GM19240 (cell line): ENCODE measurements at regions not wholly inside any gene's neighbourhood (a gene's known extent, or its start where the extent isn't known, plus 50 kb on each side); places are given as distances from the start of the nearest gene placed in this dataset.

Source experiments
- DNase-seq: peaks from one replicate; pipeline ENCODE4 v3.0.0; 2011; ENCODE audit warnings: low spot score; ENCODE audit not compliant: insufficient read length

DNA sequence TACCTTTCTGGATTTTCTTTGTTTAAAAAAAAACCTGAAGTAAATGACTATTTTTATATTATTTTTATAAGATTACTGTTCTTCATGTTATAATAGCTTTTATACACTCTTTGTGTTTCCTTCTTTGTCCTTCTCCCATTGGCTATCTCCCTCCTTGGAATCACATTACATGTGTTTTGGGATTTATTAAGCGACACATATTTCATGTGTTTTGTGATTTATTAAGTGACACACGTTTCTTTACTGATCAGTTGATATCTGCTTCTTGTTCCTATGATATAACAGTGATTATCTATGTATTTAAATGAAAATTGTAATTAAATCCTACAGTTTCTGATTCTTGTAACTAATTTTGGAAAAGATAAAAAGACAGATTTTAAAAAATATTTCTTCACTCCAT lies 817.3 kb upstream of the AGA start:
- no peak for DNase-seq

DNA sequence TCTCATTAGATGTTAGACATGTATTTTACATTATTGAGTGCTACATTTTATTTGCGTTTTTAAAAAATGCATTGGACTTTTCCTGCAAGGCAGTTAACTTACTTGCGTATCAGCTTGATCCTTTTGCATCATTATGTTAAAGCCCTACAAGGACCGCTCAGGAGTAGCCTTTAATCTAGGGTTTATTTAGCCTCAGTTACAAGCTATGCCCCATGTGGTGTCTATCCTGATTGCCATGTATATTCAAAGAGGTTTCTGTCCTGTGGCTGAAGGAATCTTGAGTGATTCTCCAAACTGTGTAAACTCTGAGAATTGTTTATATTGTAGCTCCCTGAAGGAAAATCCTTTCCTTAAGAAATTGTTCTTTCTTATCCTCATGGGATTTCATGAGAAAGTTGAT lies 821.8 kb upstream of the AGA start:
- DNase-seq, result no peak

GRCh38 chr4:178271386-178271785 lies 829.1 kb upstream of the AGA start:
- no peak for DNase-seq

- no peak for DNase-seq
Observed at GRCh38 chr4:178273168-178273567, 830.9 kb upstream of the AGA start.

- DNase-seq, result no peak
Observed at GRCh38 chr4:178275671-178276360, 833.6 kb upstream of the AGA start.

DNA sequence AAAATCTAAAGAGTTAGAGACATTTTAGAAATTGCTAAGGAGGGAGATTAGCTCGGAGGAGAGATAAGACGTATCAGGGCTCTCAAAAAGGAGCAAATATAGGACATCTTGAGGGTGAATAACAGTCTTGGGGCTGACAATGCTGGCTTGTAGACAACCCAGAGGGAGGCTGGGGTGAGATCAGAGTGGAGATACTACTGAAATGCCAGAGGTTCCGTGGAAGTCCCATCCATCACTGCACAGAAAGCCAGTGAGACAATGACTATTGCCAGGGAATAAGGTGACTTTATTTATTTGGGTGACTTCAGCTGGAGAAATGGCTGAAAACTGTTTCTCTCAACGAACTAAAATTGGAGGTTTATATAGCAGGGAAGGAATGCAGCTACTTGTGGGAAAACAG lies 838.1 kb upstream of the AGA start:
- DNase-seq, result no peak

DNA sequence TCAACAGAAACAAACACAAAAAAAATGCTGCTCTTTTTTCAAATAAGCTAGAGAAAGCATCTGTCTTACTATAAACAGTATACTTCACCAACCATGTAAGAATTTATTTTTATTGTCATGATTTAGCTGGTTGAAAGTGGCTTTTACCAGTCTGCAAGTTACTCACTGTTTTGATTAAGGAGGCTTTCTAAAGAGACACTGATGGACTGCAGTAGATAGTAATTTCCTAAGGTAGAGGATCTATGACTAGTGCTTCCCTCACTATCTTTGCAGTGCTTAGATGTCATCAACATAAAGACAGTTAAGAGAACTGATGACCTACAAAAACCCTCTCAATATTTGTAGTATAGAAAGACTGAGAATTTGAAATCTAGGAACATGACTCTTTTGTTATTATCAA lies 846.2 kb upstream of the AGA start:
- no peak for DNase-seq

GRCh38 chr4:178293601-178294000 lies 851.4 kb upstream of the AGA start:
- DNase-seq, result no peak

- no peak for DNase-seq
Observed at GRCh38 chr4:178296669-178297068, 854.4 kb upstream of the AGA start.

- DNase-seq, result no peak
Observed at GRCh38 chr4:178306565-178306964, 864.3 kb upstream of the AGA start.

GRCh38 chr4:178309890-178310289 lies 867.7 kb upstream of the AGA start:
- DNase-seq, result no peak

- no peak for DNase-seq
Observed at GRCh38 chr4:178311997-178312396, 869.8 kb upstream of the AGA start.

DNA sequence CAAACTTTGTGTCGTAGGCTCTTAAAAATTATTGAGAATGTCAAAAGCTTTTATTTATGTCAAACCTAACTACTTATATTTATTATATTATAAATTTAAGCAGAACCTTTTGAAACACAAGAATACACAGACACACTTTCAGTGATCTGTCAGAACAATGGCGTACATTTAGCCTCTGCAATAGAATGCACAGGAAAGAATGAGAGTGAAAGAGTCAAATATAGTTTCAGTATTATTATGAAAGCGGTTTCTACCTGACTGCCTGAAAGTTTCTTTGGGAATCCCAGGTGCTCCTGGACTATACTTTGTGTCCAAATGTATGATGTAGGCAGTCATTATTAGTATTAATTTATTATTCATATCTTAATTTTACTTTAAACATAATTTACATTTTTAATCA lies 872.0 kb upstream of the AGA start:
- no peak for DNase-seq

- no peak for DNase-seq
Observed at GRCh38 chr4:178316211-178316610, 874.0 kb upstream of the AGA start.

DNA sequence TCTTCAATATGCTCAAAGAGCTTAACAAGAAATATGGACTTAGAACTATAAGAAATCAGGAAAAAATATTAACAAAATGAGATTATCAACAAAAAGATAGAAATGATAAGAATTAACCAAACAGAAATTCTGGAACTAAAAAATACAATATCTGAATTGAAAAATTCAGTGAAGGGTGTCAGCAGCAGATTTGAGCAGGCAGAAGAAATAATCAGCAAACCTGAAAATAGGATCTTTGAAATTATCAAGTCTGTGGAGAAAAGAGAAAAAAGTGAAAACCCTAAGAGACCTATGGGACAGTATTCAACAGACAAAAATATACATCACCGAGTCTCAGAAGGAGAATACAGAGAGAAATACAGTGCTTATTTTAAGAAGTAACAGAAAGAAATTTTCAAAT lies 877.8 kb upstream of the AGA start:
- DNase-seq, result no peak

DNA sequence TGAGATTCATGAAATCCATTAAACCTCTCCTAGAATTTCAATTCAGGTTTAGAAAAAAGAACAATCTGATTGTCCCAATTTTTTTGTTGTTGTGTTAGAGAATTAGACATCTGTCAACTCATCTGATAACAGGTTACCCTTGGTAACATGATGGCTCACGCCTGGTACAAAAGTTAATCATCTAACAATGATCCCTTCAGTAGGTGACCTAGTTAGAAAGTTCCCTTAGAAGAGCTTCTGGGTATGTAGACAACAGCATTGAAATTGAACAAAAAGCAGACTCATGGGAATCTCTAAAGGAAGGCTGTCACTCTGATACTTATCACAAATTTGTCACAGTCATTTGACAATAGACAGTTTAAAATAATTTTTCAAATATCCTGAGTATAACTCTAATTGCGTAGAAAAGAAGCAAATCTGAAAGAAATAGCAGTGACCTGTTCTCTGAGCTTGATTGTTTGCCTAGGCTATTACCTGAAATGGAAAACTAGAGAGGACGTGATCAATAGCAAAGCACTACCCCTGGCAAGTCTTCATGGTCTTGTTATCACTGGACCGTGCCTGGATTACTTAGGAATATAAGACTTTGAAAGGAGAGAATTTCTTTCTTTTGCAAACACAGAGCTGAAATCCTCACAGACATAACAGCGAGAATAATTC lies 880.4 kb upstream of the AGA start:
- no peak for DNase-seq

DNA sequence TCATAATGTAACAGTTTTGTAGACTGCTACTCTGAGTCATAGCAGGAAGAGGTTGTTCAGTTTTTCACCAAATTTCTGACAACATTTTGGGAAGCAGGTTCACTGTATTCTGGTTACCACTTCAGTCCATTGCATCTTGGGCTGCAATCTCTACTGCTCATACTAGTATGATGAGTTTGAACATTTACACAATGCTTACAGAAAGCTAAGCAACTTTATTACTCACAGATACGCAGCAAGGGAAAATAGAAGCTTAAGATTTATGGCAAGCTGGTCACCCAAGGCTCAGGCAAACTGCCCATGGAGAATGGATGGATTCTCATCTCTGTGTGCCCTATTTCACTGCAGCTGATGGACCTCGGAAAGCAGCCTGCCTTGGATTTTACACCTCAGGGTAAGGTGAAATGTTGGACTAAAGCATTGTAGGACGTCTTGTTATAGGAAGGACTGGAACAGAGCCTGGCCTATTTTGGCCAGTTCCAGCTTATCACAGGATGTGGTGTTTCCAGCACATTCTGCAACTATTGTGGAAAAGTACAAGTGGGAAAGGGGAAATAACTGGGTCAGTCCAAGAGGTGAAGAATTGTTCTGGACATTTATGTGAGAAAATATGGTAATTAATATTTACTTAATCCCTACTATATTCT lies 887.1 kb upstream of the AGA start:
- no peak for DNase-seq

DNA sequence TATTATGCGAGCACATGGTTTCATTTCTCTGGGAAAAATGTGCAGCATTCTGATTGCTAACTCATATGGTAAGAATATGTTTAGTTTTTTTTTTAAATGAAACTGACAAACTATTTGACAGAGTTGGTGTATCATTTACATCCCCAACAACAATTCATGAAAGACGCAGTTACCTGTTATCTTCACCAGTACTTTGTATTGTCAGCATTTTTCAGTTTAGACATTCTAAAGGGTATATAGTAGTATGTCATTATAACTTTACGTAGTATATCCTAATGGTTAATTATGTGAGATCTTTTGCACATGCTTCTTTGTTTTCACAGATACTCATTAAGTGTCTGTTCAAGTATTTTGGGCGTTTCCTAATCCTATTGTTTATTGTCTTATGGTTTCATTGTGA lies 891.1 kb upstream of the AGA start:
- no peak for DNase-seq

DNA sequence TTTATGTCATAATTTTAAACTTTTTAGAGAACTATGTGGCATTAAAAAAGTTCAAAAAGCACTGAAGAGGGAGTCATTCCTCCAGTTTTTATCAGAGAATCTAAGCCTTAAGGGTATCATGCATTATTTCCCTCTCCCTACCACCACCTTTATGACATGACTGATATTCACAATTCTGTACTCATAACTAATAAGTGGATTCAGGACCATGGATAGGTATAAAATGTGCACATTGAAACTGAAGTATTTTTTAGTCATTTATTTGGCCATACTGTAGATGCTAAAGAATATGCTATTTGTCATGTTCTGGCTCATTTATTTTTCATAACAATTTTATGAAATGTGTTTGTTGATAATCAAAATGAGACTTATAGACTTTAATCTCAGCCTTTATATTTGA lies 897.5 kb upstream of the AGA start:
- no peak for DNase-seq

- no peak for DNase-seq
Observed at GRCh38 chr4:178340468-178340867, 898.2 kb upstream of the AGA start.

GRCh38 chr4:178344096-178344495 lies 901.9 kb upstream of the AGA start:
- no peak for DNase-seq

DNA sequence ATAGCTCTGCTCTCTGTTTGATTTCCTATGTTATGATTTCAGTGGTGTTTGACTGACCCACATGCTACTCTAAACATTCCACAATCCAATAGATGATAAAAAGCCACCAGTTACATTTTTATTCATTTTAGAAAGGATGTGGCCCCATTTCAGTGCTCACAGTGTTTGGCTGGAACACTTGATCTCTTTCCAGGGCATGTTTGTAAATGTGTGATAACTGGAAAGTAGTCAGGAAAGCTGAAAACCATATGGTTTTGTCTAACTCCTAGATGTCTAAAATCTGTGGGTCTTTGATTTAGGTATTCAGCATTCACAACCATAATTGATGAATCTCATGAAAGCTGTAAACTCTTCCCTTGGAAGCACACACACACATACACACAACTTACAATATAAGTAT lies 904.9 kb upstream of the AGA start:
- DNase-seq, result no peak

DNA sequence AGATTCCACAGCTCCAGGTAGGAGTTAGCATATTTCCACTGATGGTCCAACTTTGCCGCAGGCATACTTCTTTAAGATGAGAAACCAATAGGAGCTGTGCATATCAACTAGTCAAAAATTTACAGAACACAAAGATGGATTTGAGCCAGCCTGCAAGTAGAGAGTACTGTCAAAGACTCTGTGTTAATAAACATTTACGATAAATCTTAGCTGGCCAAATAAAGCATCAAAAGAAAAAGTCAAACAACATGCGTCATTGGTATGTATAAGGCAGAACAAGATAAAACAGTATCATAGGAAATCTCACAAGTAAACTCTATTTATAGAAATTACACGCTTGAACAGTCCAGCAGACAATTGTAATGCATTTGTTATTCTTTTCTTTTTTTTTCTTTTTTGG lies 907.4 kb upstream of the AGA start:
- no peak for DNase-seq
